ENCODE measurements at regions not wholly inside any gene's neighbourhood (a gene's known extent, or its start where the extent isn't known, plus 50 kb on each side); places are given as distances from the start of the nearest gene placed in this dataset.

DNA sequence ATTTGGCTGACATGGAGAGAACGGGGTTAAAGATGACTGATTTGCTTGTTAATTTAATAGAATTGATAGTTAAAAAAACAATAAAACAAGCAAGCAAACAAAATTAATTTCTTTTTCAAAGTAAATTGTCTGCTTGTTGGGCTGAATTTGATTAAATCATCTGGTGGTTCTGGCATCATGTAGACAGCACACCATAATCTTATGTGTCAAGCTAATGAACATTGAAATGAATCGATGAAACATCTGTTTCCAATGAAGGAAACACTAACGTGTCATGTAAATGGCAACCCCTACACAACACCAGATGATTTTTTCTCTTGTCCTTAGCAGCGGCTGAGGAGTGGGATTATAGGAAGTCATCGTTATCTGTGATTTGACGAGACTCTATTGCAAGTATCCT lies 399.6 kb upstream of the RAG2 start:
- TF ChIP-seq POLR2AphosphoS5 (IDR thresholded peaks at IDR 0.05): no peak
- TF ChIP-seq POLR2A (IDR thresholded peaks at IDR 0.05): no peak
